HuH-7 (cell line): ENCODE measurements at regions not wholly inside any gene's neighbourhood (a gene's known extent, or its start where the extent isn't known, plus 50 kb on each side); places are given as distances from the start of the nearest gene placed in this dataset.
A peak's percentile ranks its signal among the peaks of the same experiment; 100 is the strongest.

Source experiments
- DNase-seq: peaks from one replicate; pipeline ENCODE4 v3.0.0; 2011; ENCODE audit warnings: low spot score

GRCh38 chr10:2980791-2981360 lies 86.5 kb upstream of the PFKP start:
- no peak for DNase-seq

DNA sequence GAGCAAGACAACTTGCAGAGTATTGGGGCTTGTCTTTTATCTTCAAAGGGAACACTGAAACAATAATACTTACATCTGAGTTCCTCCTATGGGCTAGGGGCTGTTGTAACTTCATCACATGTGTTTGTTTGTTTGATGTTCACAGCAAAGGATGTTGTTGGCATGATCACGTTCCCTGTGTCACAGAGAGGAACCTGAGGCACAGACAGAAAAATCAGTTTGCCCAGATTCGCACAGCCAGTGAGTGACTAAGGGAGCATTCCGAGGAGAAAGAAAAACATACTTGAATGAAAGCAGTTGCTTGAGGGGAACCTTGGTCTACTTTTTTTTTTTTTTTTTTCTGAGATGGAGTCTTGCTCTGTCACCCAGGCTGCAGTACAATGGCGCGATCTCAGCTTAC lies 87.2 kb upstream of the PFKP start:
- DNase-seq: no peak

- no peak for DNase-seq
These were observed 88.0 kb upstream of the PFKP start for GRCh38 chr10:2979306-2979705.

DNA sequence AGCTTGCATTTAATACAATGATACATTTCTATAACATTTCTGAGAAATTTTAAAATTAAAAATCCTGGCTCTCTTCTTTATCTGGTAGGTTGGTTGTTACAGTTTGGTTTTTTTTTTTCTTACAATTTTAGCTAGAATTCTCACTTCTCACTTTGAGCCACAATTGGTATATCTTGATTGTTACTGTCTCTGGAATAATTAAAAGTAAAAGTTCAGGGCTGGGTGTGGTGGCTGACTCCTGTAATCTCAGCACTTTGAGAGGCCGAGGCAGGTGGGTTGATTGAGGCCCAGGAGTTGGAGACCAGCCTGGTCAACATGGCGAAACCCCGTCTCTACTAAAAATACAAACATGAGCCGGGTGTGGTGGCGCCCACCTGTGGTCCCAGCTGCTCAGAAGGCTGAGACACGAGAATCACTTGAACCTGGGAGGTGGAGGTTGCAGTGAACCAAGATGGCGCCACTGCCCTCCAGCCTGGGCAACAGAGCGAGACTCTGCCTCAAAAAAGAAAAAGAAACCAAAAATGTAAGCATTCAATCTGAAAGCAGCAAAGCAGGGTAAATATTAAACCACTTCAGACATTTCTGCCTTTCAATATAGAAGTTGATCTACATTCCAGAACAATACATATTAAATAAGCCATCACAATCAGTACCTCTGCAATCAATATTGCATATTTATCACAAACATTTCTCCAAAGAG lies 88.6 kb upstream of the PFKP start:
- DNase-seq: no peak

DNA sequence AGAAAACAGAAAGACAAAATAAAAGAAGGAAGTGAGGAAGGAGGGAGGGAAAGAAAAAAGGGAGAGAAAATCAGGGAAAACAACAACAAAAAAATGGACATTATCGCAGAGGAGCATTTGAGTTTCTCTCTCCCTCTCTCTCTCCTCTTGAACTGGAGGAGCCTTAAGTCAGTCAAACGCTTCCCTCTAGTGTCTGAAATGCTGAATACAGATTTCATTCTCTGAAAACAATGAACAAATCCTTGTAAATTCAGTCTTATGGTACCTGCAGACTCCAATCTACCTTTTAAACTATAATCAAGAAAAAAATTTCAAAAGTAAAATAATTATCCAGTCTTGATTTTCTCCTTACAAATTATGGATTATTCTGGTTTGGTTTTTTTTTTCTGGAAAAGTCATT lies 89.2 kb upstream of the PFKP start:
- DNase-seq: peak; percentile 39

DNA sequence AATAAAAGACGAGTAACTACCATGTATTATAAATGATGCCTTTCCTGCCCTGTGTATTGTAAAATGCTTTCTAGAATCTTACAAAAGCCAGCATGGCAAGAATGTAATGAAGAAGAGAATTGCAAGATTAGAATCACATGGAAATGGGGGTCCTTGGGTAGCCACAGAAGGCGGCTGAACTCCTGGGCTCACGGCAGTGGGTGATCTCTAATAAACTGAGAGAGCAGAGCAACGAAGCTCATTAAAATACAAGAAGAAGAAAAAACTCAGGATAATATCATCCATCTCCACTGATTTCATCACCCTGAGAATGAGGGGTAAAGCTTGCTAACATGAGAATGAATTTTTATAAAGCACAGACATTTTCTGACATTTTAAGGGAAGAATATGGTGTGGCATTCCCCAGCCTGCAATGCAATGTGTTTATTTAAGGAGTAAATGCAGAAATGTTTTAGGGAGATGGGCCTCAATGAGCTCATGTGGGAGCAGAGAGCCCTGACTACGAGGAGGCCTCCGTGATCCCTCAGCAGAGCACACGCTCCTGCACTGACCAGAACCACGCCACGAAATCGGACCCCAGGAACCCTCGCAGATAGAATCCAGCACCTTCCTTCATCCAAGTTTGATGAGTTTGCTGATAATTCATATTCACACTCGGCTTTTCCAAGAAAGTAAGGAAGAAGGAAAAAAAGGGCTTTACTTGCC lies 92.7 kb upstream of the PFKP start:
- DNase-seq: no peak

- DNase-seq: no peak
These were observed 93.3 kb upstream of the PFKP start for GRCh38 chr10:2974083-2974482.

GRCh38 chr10:2972810-2973209 lies 94.5 kb upstream of the PFKP start:
- DNase-seq: no peak

DNA sequence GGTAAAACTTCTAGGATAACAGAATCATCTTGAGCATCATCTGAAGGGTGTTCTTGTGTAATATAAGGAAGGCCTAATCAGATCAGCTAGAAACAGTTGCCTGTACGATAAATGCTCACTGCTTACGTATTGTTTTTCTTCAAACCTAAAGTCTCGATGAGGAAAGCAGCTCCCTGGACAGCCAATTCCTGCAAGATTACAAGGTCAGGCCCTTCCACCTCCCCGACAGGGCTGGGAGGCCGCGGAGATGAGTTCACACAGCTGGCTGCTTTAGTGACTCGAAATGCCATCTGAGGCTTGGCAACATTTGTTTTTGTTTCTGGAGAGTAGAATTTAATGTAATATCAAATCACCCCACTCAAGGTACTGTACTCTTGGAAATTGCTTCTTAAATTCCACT lies 95.1 kb upstream of the PFKP start:
- no peak for DNase-seq

DNA sequence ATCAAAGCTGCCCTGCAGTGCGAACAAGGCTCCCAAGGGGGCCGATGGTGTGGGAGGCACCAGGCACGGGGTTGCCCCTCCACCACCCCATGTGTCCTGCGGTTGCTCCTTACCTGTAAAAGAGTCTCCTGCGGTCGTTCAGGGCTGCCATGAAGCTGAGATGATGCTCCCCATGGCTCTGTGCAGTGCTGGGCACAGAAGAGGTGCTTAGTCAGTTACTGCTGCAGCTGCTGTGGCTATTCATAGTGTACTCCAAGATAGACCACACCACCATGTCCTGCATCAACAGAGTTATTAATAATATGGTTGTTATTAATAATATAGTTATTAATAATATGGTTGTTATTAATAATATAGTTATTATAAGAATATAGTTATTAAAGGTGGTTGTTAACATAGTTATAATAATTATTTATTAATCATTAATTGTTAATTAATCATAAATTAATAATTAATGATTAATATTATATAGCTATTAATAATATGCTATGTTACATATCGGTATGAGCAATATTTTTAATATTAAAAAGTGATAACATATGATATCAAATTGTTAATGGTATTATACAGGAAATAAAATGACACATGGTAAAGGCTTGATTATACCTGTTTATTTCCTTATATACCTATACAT lies 97.0 kb upstream of the PFKP start:
- no peak for DNase-seq

GRCh38 chr10:2968401-2969058 lies 98.8 kb upstream of the PFKP start:
- DNase-seq: no peak

DNA sequence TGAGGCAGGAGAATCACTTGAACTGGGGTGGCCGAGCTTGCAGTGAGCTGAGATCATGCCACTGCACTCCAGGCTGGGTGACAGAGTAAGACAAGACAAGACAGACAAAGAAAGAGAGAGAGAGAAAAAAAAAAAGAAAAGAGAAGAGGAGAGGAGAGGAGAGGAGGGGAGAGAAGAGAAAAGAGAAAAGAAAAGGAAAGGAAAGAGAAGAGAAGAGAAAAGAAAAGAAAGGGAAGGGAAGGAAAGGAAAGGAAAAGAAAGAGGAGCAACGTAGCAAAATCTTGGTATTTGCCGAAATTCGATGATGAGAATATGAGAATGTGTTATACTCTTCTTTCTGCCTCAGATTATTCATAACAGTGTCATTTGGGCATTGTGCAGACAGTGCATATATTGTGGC lies 101.2 kb upstream of the PFKP start:
- no peak for DNase-seq

GRCh38 chr10:2964632-2965296 lies 102.6 kb upstream of the PFKP start:
- DNase-seq: no peak

DNA sequence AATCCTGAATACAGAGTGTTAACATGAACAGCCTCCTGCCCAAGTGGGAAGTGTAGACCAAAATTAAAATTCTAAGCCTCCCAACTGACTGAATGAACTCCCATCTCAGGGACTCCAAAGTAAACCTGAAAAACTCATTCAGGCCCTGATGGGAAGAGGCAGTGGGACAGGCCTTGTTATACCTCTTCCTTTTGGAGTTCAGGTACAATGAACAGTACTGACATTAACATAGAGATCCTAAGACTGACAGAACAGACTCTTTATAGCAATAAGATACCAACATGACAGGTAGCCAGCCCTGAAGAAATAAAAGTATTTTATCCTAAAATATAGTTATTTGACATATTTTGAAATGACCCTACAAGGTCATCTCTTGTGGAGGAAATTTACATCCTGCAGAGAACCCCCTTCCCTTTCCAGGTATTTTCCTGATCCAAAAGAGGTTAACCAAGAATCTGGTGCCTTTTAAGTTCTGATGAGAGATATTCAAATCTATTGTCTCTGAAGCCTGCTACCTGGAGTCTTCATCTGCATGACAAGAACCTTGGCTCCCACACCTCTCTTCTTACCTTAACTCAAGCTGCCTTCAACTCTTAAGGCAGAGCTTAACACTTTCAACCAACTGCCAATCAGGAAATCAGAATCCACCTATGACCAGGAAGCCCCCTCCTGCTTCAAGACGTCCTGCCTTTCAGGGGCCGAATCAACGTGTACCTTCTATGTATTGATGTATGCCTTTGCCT lies 103.3 kb upstream of the PFKP start:
- DNase-seq: no peak

GRCh38 chr10:2962194-2962593 lies 105.2 kb upstream of the PFKP start:
- DNase-seq: no peak

- no peak for DNase-seq
These were observed 108.7 kb upstream of the PFKP start for GRCh38 chr10:2958659-2959058.

DNA sequence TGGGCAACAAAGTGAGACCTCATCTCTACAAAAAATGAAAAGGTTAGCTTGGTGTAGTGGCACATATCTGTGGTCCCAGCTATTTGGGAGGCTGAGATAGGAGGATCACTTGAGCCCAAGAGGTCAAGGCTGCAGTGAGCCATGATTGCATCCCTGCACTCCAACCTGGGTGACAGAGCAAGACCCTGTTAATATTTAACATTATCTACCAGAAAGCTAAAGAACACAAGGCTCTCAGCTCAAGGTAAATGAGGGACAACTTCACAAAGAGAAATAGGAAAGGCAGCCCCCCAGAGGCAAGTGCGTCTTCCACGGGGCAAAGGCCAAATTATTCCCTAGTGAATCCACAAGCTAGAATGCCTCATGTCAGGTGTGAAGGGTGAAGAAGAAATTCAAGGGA lies 109.6 kb upstream of the PFKP start:
- no peak for DNase-seq

DNA sequence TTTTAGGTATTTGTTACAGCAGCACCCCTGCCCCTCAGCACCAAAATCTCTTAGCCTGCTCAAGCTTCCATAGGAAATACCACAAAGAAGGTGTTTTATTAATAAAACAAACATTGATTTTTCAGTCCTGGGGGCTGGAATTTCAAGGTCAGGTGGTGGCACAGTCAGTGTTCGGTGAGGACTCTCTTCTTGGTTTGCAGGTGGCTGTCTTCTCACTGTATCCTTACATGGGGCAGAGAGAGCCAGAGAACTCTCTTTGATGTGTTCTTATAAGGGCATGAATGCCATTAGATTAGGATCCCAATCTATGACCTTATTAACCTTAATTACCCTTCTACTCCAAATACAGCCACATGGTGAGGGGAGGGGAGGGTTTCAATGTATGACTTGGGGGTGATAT lies 112.3 kb upstream of the PFKP start:
- DNase-seq: no peak

DNA sequence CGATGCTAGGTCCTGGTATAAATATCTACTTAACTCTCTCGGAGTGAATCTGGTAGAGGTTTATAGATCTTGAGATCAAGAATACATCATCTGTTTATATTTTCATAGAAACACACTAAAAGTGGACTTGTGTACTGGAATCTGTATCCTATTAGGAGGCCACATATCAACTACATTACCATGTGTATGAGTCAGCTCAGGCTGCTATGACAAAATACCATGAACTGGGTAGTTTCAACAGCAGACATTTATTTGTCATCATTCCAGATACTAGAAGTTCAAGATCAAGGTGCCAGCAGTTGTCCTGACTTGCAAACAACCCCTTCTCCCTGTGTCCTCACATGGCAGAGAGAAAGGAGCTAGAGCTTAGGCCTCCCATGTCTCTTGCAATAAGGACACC lies 113.9 kb upstream of the PFKP start:
- no peak for DNase-seq

GRCh38 chr10:2951235-2951835 lies 116.0 kb upstream of the PFKP start:
- DNase-seq: no peak

DNA sequence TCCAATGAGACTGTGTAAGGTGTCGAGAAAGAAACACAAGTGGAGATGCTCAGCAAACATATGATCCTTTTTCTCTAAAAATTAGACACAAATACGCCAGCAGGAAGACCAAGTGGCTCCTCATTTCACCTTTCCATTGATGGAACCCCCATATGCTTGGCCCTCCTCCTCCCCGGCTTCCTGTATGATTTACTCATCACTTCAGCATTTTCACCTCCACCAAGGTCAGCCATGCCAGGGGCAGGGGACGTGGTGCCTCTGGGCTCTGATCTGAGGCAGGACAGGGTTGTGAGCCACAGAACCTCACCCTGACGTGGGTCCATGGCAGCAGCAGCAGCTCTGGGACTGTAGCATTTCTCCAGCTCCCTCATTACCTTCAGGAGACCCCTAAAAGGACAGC lies 116.8 kb upstream of the PFKP start:
- no peak for DNase-seq
